Transverse colon (tissue), 4 donors: ENCODE measurements at regions not wholly inside any gene's neighbourhood (a gene's known extent, or its start where the extent isn't known, plus 50 kb on each side); places are given as distances from the start of the nearest gene placed in this dataset.
"Not testable (repeated sequence)": the region's sequence is repeated elsewhere in the genome, so short reads cannot be mapped to it uniquely, and the experiment has no call there.

ENCODE experiments used
- DNase-seq: peaks from one replicate; pipeline ENCODE4 v3.0.0-alpha.2; 2019
- H3K27ac ChIP-seq, 4 donors: fragments of 200-600 bp; sonication (generic); 2 replicates each; pipeline ENCODE4 v1.5.1; 2016 to 2018; ENCODE audit warnings: inconsistent platforms in 4 of 4
- H3K27me3 ChIP-seq: fragments of 200-600 bp; sonication (generic); 2 replicates; pipeline ENCODE4 v1.5.1; 2017; ENCODE audit warnings: inconsistent platforms
- H3K36me3 ChIP-seq, 4 donors: fragments of 200-600 bp; sonication (generic); 2 replicates each; pipeline ENCODE4 v1.5.1; 2017 to 2019; ENCODE audit warnings: inconsistent platforms in 4 of 4
- H3K4me1 ChIP-seq, 4 donors: fragments of 200-600 bp; sonication (generic); 2 replicates each; pipeline ENCODE4 v1.5.1; 2017 to 2020; ENCODE audit warnings: inconsistent platforms in 4 of 4
- H3K4me3 ChIP-seq, 4 donors: fragments of 200-600 bp; sonication (generic); 1 replicate in 1 of 4; 2 replicates in 3 of 4; pipeline versions ENCODE4 v1.5.1 to v1.6.1; 2017 to 2019; ENCODE audit warnings: inconsistent platforms in 4 of 4
- H3K9me3 ChIP-seq, 2 donors: fragments of 200-600 bp; sonication (generic); 2 replicates each; pipeline ENCODE4 v1.5.1; 2017 to 2019; ENCODE audit warnings: inconsistent platforms in 2 of 2
- CTCF ChIP-seq, 5 experiments: fragments of 200-600 bp in 3 of 5; fragments of 450-650 bp in 2 of 5; sonication (generic) in 3 of 5; IDR thresholded peaks; 1 replicate in 2 of 5; 2 replicates in 3 of 5; pipeline ENCODE4 v1.5.1; 2016 to 2017; ENCODE audit warnings: antibody characterized with exemption in 5 of 5, inconsistent platforms in 3 of 5, mild to moderate bottlenecking in 2 of 5, moderate library complexity in 1 of 5
- EP300 ChIP-seq: sonication (generic); formaldehyde crosslinking; IDR thresholded peaks from one replicate; pipeline ENCODE4 v1.6.1; 2017; ENCODE audit warnings: antibody characterized with exemption, low read depth
- POLR2A ChIP-seq: fragments of 450-650 bp; IDR thresholded peaks from one replicate; pipeline ENCODE4 v1.6.1; 2016; ENCODE audit warnings: antibody characterized with exemption, mild to moderate bottlenecking, moderate library complexity
- POLR2AphosphoS5 ChIP-seq, 3 donors: sonication (generic); formaldehyde crosslinking; IDR thresholded peaks; one replicate each; pipeline ENCODE4 v1.6.1; 2016; ENCODE audit warnings: antibody characterized with exemption in 3 of 3
- WGBS, 2 donors: methylation state at CpG; one replicate each; pipeline ENCODE4 v1.1.5; 2018; ENCODE audit warnings: low coverage in 1 of 2; 5-methylcytosine and 5-hydroxymethylcytosine counted together
- in situ Hi-C, 4 donors: fragments of 200-750 bp; cut with MboI; loops; one replicate each; pipeline versions ENCODE4 v1.15.0 to v1.15.1; 2017; ENCODE audit warnings: low sequenced_read_pairs in 3 of 4, low pct_ligation_motif_present in 1 of 4, low pct_unique_long_range_greater_than_20kb in 1 of 4
- intact Hi-C: fragments of 100-400 bp; cut with DNase I; formaldehyde crosslinking; loops from one replicate; pipeline ENCODE4 v1.15.1; 2023; ENCODE audit warnings: low total_unique reads

GRCh38 chr10:108612485-108612884, 1310.8 kb downstream of the XPNPEP1 start:
- no peak for DNase-seq
- in situ Hi-C loops = no loop called here
- TF ChIP-seq POLR2A = no peak
- no peak for TF ChIP-seq EP300
- no peak for TF ChIP-seq POLR2AphosphoS5 (IDR thresholded peaks at IDR 0.05)
- TF ChIP-seq CTCF (IDR thresholded peaks at IDR 0.05) = no peak
- H3K4me3 ChIP-seq = no peak overlapping the region
- H3K27me3 ChIP-seq = no peaks in the 10 kb centered on the region
- H3K9me3 ChIP-seq = no peaks in the 10 kb centered on the region
- 50% methylated on average over 2 to 3 of the region's 3 CpGs for WGBS, 2 donors
- H3K4me1 ChIP-seq = no peaks in the 10 kb centered on the region
- no peaks in the 10 kb centered on the region for H3K36me3 ChIP-seq
- no peak overlapping the region for H3K27ac ChIP-seq
- intact Hi-C loops = no loop called here

GRCh38 chr10:108608860-108609259, 1314.5 kb downstream of the XPNPEP1 start:
- in situ Hi-C loops = no loop called here
- intact Hi-C loops = no loop called here

GRCh38 chr10:108601851-108602250, 1321.5 kb downstream of the XPNPEP1 start:
- Histone ChIP-seq H3K4me1 (no peaks in the 10 kb centered on the region), H3K27me3 (no peaks in the 10 kb centered on the region), H3K36me3 (no peaks in the 10 kb centered on the region), H3K9me3 (no peaks in the 10 kb centered on the region), H3K27ac (no peak overlapping the region), H3K4me3 (no peak overlapping the region)
- in situ Hi-C loops (no loop called here), intact Hi-C loops (no loop called here)
- DNase-seq = no peak
- WGBS, 2 donors = 77 to 83% methylated on average over 1 to 2 of the region's 2 CpGs
- TF ChIP-seq EP300 = no peak

More at GRCh38 chr10:108608860-108609259, 1314.5 kb downstream of the XPNPEP1 start:
- Histone ChIP-seq H3K4me1 (no peaks in the 10 kb centered on the region), H3K27ac (no peak overlapping the region), H3K27me3 (no peaks in the 10 kb centered on the region), H3K36me3 (no peaks in the 10 kb centered on the region), H3K4me3 (no peak overlapping the region), H3K9me3 (no peaks in the 10 kb centered on the region)
- 40 to 60% methylated on average over 1 of the region's 1 CpG for WGBS, 2 donors
- DNase-seq = no peak
- TF ChIP-seq EP300 (no peak), POLR2A (no peak), POLR2AphosphoS5 (IDR thresholded peaks at IDR 0.05) (no peak), CTCF (IDR thresholded peaks at IDR 0.05) (no peak)

GRCh38 chr10:108600511-108600910, 1322.8 kb downstream of the XPNPEP1 start:
- in situ Hi-C loops, H3K9me3 ChIP-seq, H3K4me3 ChIP-seq, intact Hi-C loops, H3K27me3 ChIP-seq, DNase-seq, H3K36me3 ChIP-seq, H3K27ac ChIP-seq, H3K4me1 ChIP-seq: not testable (repeated sequence)
- WGBS, 2 donors = 71 to 75% methylated on average over 4 of the region's 4 CpGs

GRCh38 chr10:108599317-108599716, 1324.0 kb downstream of the XPNPEP1 start:
- H3K36me3 ChIP-seq, H3K27ac ChIP-seq, DNase-seq, H3K9me3 ChIP-seq, H3K4me3 ChIP-seq, H3K4me1 ChIP-seq, in situ Hi-C loops, intact Hi-C loops, H3K27me3 ChIP-seq: not testable (repeated sequence)
- WGBS, 2 donors = 64 to 77% methylated on average over 7 to 11 of the region's 11 CpGs

- Histone ChIP-seq H3K4me3 (no peak overlapping the region), H3K4me1 (no peaks in the 10 kb centered on the region), H3K36me3 (no peaks in the 10 kb centered on the region), H3K27me3 (no peaks in the 10 kb centered on the region), H3K27ac (no peak overlapping the region), H3K9me3 (no peaks in the 10 kb centered on the region)
- intact Hi-C loops = no loop called here
- no peak for DNase-seq
- TF ChIP-seq POLR2AphosphoS5 (IDR thresholded peaks at IDR 0.05) = no peak
- TF ChIP-seq CTCF (IDR thresholded peaks at IDR 0.05) = no peak
- TF ChIP-seq EP300 = no peak
- no peak for TF ChIP-seq POLR2A
- in situ Hi-C loops = no loop called here
Measured at GRCh38 chr10:108598831-108599230, 1324.5 kb downstream of the XPNPEP1 start.
